Inflammatory macrophage treated with lipopolysaccharide for 1 hour (primary cell): ENCODE measurements at regions not wholly inside any gene's neighbourhood (a gene's known extent, or its start where the extent isn't known, plus 50 kb on each side); places are given as distances from the start of the nearest gene placed in this dataset.
A peak's percentile ranks its signal among the peaks of the same experiment; 100 is the strongest.
"Not testable (repeated sequence)": the region's sequence is repeated elsewhere in the genome, so short reads cannot be mapped to it uniquely, and the experiment has no call there.

Experiments
- DNase-seq, 2 donors: peaks; one replicate each; pipeline ENCODE4 v3.0.0-alpha.2; 2020 to 2022

DNA sequence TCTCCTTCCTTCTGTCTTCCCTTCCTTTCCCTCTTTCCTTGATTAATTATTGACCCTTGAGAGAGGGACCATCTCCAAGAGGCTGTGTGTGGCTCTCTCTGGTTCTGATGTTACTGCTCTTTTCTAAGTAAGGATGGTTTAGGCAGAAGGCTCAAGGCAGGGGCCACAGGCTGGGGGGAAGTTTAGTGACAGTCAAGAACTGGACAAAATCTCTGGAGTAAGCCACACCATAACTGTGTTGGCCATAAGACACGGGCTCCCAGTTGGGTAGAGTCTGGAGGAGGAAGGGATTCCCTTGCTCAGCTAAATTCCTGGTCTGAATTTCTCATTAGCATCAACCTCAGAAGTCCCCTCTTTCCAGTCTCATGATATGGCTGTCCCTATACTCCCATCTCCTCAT lies 74.7 kb downstream of the BUD13 start:
- DNase-seq, result no peak

DNA sequence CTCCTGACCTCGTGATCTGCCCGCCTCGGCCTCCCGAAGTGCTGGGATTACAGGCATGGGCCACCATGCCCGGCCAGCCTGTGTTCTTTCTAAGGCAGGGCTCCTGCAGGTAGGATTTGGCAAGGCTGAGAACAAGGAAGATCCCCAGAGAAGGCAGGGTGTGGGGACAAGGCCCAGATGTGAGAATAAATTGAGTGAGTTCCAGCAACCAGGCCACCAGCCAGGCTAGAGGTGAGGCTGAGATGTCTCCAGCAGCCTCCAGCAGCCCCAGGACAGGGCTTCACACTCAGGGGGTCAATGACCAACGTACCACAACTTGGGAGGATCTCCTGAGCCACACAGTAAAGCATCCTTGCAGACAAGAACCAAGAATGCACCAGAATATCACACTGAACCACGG lies 75.1 kb downstream of the BUD13 start:
- DNase-seq, result no peak

GRCh38 chr11:116697011-116697410 lies 75.8 kb downstream of the BUD13 start:
- no peak for DNase-seq

DNA sequence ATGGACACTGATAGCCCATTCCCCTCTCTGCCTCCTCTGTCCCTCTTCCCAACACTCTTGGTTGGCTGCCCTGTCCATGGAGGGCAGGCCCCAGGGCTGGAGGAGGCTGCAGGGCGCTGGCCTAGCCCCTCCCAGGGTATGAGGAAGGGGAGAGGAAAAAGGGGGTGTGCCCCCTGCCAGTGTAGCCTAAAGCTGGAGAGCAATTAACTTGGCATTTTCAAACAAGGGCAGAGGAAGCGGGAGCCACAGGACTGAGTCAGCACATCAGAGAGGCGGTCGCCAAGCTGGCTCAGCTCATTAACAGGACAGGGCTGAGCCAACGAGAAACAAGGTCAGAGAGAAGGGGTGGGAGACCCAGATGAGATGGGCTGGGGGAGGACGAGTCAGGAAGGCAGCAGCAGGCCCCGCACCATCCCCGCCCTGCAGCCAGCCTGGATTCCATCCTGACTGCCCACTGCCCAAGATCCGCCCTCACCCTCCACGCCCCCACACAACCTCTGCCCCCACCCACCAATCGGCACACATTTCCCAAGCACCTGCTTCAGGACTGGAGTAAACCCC lies 76.3 kb downstream of the BUD13 start:
- no peak for DNase-seq

- DNase-seq, result no peak
These were observed 77.0 kb downstream of the BUD13 start for GRCh38 chr11:116695657-116696254.

- DNase-seq, result no peak
These were observed 77.8 kb downstream of the BUD13 start for GRCh38 chr11:116694815-116695590.

DNA sequence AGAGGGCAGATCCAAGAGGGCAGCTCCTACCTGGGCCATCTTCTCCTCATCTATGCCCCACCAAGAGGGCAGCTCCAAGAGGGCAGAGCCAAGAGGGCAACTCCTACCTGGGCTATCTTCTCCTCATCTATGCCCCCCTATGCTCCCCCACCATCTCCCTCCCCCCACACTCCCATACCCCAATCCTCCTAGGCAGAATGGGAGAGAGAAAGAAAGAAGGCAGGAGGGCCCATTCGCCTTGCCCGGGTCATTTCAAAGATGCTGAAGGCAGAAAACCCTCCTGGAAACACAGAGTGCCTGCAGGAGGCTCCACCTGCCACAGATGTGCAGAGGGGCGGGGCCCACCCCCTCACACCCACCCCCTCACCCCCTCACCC lies 78.5 kb downstream of the BUD13 start:
- DNase-seq, result no peak

DNA sequence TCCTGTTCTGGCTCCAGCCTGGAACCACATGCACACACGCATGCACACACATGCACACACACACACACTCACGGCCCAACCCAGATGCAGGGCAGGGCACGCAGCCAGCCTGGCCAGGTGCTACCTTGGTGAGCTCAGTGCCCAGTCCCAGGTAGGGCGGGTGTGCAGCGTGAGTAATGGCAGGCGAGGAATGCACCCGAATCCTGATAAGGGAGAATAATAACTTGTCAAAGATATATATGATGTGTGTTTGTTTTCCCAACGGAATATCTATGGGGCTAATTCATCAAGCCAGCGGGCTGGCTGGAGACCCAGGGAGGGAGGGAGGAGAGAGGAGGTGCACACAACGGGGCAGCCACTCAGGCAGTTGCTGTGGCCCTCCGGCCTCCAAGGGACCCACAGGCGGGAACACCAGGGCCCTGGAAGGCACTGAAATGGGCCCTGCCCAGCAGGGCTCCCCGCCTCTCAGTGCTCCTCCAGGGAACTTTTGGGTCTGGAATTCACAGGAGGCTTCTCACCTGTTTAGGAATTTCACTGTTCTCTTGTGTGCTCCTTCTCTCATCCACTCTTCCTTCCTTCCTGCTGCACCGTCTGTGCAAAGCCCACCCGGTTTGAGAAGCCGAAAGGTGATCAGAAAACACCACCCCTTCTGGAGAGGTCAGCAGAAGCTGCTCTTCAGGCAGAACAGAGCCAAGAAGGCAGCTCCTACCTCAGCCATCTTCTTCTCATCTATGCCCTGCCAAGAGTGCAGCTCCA lies 79.0 kb downstream of the BUD13 start:
- no peak for DNase-seq

- DNase-seq, result no peak
These were observed 79.7 kb downstream of the BUD13 start for GRCh38 chr11:116693102-116693570.

GRCh38 chr11:116692318-116693101 lies 80.3 kb downstream of the BUD13 start:
- DNase-seq, result no peak

GRCh38 chr11:116691771-116692177 lies 81.0 kb downstream of the BUD13 start:
- DNase-seq, result peak in 1 of 2 donors; percentile 46

DNA sequence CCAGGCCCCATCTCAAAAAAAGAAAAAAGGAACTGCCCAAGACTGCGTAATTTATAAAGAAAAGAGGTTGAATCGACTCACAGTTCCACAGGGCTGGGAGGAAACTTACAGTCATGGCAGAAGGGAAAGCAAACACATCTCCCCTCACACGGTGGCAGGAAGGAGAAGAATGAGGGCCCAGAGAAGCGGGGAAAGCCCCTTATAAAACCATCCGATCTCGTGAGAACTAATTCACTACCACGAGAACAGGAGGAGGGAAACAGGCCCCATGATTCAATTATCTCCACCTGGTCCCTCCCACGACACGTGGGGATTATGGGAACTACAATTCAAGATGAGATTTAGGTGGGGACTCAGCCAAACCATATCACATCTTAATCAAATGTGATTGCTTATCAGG lies 82.2 kb downstream of the BUD13 start:
- no peak for DNase-seq

- no peak for DNase-seq
These were observed 83.2 kb downstream of the BUD13 start for GRCh38 chr11:116689413-116690127.

DNA sequence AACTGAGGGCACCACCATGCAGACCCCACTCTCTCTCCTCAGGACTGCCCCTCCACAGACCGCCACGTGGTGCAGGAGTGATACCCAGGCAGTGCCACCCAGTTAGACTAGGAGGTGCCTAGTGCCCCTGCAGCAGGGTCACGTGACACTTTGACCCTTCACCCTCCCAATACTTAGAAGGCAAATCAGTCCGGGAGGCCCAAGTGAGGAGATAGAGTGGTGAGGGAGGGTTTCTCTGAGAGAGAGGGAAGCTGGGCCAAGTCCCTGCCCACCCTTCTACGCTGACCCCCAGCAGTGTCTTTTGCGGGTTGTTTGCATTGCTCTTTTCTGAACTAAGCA lies 84.6 kb downstream of the BUD13 start:
- no peak for DNase-seq

GRCh38 chr11:116687458-116688201 lies 85.2 kb downstream of the BUD13 start:
- no peak for DNase-seq

GRCh38 chr11:116686866-116687265 lies 85.9 kb downstream of the BUD13 start:
- DNase-seq, result no peak

DNA sequence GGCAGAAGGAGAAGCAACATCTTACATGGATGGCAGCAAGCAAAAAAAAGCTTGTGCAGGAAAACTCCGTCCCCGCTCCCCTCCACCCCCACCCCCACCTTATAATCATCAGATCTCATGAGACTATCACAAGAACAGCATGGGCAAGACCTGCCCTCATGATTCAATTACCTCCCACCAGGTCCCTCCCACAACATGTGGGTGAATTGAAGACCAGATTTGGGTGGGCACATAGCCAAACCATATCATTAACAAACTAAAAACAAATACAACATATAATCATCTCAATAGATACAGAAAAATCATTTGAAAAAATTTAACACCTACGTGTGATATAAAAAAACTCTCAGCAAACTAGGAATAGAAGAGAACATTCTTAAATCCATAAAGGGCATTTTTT lies 88.8 kb downstream of the BUD13 start:
- no peak for DNase-seq

GRCh38 chr11:116680349-116681125 lies 92.2 kb downstream of the BUD13 start:
- DNase-seq, result no peak

- DNase-seq, result no peak
These were observed 93.9 kb downstream of the BUD13 start for GRCh38 chr11:116678887-116679286.

GRCh38 chr11:116667318-116667717 lies 105.5 kb downstream of the BUD13 start:
- DNase-seq, result not testable (repeated sequence)
